ENCODE measurements at regions not wholly inside any gene's neighbourhood (a gene's known extent, or its start where the extent isn't known, plus 50 kb on each side); places are given as distances from the start of the nearest gene placed in this dataset.

DNA sequence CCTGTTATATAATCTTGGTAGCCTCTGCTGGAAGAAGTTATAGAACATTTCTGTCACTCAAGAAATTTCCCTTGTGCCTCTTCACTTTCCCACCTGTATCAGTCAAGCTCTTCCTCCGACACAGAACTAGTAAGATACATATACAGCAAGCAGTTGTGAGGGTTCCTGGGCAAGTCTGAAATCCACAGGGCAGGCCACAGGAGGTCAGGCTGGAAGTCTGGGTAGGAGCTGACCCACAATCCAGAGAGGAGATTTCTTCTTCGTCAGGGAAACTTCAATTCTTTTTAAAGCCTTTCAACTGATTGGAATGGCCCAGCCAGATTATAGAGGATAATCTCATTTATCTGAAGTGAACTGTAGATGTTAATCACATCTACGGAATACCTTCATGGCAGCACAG lies 96.4 kb upstream of the FMN2 start:
- DNase-seq (ENCODE audit: low spot score), result no peak

DNA sequence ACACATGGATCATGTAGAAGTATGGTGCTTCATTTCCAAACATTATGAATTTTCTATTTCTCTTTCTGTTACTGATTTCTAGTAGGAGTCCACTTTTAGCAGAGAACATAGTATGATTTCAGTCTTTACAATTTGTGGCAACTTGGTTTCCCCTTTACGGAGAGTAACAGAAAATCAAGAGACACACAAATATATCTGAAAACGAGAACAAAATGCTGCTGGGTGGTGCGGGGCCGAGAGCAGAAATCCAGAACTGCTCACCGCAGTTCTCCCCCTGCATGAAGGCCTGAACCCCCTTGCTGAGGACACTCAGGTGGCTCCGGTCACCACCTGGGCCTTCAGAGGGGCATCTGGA lies 94.5 kb upstream of the FMN2 start:
- no peak for DNase-seq (ENCODE audit: low spot score)

DNA sequence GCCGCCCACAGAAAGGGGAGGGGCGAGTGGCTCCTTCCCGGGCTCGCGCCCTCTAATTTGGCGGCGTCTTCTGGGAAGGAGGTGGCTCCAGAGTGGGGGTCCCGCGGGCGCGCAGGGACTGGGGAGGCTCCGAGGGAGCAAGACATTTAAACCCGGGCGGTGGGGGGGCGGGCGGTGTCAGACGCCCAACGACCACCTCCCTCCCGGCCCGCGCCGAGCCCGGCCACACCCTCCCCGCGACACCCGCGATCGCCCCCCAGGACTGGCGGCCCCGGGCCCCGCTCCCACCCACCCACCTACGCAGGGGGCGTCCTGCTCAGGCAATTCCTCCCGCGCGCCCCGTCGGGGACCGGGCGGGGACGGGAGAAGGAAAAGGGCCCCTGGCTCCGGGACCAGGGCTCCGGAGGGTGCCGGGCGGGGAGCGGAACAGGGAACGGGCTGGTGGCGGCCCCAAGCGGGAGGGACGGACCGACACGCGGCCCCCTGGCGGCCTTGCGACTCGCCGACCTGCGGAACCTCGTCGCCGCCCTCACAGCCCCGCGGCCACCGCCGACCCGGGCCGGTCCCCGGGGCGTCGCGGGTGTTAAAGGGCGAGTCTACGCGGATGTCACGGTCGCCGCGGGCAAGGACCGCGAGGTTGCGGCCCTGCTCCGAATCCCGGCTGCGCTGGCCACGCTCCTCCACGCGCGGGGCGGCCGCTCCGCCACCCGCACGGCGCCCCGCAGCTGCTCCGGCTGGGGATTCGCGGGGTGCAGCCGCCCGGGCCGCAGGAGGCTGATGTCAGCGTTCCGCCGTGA lies 94.0 kb upstream of the FMN2 start:
- no peak for DNase-seq (ENCODE audit: low spot score)

DNA sequence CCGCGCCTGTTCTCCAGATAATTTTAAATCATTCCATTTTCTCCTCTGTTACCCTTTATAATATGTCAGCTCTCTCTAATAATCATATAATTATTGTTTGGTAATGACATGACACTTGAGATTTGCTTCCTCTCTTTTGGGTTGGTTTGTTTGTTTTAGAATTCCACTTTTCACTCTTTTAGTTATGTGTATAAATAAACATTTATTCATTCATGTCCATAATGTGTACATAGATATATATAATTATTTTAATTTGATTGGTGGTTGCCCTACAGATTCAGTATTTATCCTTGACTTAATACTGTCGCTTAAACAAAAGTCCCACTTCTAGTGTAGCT lies 93.4 kb upstream of the FMN2 start:
- DNase-seq (ENCODE audit: low spot score), result no peak

DNA sequence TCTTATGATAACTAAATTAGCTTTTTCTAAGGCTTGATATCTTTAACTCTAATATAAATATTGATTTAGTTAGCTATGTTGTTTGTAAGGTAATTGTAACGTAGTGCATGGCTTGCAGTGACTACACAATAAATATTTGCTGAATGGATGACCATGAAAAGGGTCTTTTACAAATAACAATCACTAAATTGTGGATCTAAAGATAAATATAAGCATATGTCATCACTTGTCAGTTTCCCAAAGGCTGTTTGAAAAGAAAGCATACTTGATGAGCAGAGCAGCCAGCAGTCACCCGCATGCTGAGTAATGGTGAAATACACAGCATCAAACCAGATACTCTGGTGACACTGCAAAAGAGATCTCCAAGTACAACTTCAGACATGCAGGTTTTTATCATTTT lies 92.5 kb upstream of the FMN2 start:
- no peak for DNase-seq (ENCODE audit: low spot score)

DNA sequence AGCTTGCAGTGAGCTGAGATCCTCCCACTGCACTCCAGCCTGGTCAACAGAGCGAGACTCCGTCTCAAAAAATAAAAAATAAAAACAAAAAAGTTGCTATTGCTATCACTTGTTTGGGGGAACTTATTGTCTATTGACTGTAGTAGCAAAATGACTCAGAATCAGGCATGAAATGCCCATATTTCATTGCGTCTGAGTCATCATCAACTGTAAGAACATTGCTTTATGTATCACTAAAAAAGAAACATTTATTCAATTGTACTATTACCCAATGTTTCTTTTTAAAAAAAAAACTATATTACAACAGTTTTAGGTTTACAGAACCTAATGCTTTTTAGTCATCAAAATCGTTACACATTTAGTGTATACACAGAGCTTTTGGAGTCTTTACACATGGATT lies 91.0 kb upstream of the FMN2 start:
- DNase-seq (ENCODE audit: low spot score), result no peak

DNA sequence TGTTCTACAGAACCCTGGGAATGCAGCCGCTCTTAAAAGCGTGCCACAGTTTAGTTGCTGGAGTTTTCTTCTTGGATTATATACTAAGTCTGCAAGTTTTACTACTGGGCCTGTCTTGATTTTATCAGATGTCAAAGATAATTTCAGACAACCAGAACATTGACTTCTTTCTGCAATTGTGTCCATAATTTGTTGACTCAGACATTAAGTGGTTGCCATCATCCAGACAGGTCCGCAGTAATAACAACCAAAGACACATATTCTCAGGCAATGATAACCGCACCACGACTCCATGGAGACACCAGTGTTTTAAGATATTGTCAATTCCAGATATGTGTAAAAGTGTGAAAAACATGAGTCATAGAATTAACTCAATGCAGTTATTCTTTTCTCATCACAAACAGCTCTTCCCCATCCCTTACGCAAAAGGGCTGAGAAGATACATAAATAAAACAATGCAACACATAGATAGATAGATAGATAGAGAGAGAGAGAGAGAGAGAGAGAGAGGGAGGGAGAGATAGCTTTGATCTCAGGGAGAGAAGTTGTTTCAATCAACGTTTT lies 90.4 kb upstream of the FMN2 start:
- no peak for DNase-seq (ENCODE audit: low spot score)

DNA sequence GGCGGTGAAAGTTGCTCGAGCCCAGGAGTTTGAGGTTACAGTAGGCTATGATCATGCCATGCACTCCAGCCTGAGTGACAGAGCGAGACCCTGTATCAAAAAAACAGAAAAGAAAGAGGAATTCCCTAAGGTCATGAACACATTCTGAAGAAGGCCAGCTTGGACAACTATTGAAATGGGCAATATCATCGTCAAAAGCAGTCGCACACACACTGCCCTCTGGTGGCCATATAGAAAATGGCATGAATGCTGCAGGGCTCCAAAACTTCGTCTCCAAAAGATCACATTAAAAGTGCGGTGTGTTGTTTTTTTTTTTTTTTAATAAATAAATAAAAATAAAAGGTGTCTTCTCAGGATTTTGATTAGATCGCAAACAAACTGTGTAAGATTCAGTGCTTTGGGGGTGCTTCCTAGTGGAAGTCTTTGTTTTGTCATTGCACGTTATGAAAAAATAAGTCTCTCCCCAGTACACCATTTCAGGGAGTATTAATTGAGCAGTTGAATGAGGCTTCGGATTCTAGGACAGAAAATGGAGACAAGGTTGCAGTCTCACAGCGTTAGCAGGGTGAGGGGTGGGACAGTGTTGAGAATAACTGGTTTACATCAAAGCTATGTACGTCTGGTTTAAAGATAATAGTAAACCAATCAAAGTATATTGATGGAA lies 87.5 kb upstream of the FMN2 start:
- DNase-seq (ENCODE audit: low spot score), result peak; percentile 13

DNA sequence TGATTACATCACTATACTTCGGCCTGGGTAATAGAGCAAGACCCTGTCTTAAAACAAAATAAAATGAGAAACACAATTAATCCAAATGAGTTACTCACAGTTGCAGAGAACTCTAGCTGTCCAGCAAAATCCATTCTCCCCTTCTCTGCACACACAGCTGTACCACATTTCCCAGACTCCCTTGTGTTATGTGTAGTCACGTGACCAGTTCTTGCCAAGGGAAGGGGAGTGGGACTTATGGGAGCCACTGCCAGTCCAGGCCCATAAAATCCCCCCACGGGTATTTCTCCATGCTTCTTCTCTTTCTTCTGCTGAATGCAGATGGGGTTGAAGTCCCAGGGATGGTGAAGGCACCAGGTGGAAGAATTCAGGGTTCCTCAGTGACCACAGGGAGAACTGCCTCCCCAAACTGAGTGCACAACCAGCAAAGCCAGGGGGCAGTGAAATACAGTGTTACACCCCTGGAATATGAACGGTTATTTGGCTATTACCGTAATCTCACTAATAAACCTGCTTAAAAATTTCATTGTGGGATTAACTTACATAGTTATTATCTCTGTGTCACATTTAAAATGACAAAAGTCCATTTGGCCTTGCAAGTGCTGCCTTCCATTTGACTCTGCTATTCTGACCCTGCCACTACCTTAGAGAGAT lies 85.6 kb upstream of the FMN2 start:
- DNase-seq (ENCODE audit: low spot score), result no peak

DNA sequence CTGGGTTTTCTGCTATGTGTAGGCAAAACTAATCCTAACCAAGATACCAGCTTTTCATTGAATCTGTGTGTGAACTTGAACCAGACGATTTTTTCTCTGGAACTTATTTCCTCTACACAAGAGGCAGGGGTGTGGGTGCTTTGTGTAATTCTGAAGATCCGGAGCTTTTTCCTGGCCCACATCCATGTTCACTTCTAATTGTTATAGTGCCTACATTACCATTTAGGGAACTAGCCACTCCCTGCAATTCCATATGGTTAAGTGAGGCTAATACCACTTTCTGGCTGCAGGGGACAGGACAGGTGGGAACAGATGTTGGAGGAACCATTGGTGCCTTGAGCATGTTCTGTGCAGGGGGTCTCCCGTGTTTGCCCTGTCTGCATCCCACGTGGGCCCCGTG lies 83.4 kb upstream of the FMN2 start:
- no peak for DNase-seq (ENCODE audit: low spot score)

DNA sequence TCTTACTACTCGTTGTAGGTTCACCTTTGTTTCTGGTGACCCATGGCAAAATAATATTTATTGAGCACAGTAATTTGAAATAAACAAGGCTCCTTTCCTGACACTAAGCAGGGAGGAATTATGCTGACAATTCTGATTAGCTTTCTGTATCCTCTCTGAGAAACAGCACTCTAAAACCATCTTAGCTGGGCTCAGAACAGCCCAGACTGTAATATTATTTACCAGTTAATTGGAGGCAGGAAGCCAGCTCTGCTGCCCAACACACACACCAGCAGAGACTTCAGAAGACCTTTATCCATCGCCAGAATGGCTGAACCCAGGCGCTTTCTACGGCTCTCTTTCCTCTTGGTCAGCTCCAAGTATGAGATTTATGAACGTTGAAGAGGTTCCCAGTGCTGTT lies 77.6 kb upstream of the FMN2 start:
- no peak for DNase-seq (ENCODE audit: low spot score)

DNA sequence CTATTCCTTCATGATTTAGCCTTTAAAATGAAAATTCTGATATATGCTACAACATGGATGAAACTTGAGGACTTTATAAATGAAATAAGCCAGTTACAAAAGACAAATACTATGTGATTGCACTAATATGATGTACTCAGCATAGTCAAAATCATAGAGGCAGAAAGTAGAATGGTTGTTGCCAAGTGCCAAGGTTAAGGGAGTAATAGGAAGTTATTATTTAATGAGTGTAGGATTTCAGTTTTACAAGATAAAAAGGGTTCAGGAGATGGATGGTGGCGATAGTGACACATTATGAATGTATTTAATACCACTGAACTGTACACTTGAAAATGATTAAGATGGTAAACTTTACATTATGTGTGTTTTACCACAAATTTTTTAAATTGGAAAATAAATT lies 73.1 kb upstream of the FMN2 start:
- DNase-seq (ENCODE audit: low spot score), result no peak

DNA sequence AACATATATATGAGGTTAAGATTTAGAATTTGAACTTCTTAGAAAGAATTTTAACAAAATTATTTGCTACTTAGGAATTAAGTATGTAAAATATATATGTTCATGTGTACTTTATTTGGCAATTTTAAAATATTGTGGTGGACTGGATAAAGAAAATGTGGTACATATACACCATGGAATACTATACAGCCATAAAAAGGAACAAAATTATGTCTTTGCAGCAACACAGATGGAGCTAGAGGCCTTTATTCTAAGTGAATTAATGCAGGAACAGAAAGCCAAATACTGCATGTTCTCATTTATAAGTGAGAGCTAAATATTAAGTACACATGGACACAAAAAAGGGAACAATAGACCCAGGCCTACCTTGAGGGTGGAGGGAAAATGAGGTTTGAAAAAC lies 72.2 kb upstream of the FMN2 start:
- no peak for DNase-seq (ENCODE audit: low spot score)

DNA sequence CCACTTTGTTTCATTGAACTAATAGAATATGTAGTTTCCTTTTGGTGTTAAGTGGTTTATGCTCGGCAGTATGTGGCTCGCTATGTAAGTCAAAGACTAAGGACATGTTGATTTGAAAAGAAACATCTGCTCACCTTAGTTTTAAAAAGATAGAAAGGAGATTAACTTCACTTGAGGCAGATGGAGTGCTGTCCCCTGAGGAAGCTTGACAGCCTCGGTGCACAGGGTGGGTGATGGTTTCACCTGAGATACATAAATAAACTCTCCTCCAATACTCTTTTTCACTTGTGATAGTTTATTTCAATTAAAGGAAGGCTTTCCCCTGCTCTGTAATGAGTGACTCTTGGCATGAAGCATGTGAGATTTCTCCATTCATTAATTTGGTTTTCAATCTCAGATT lies 70.8 kb upstream of the FMN2 start:
- DNase-seq (ENCODE audit: low spot score), result no peak

DNA sequence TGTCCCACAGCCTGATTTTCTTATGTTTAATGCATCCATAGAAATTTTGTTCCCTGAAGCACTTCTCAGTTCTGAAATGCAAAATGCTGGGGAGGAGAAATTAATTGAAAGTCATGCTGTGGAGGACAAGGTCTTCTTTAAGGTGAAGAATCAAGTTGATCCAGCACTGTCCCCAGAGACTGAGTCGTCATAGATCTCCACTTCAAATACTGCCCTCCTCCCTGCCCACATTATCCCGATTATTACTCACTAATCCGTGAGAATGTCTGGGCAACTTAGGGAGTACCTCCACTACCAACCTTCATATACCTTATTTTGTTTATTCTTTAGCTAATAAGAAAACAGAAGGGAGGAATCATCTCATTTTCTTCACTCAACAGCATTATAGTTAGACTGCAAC lies 70.0 kb upstream of the FMN2 start:
- no peak for DNase-seq (ENCODE audit: low spot score)

DNA sequence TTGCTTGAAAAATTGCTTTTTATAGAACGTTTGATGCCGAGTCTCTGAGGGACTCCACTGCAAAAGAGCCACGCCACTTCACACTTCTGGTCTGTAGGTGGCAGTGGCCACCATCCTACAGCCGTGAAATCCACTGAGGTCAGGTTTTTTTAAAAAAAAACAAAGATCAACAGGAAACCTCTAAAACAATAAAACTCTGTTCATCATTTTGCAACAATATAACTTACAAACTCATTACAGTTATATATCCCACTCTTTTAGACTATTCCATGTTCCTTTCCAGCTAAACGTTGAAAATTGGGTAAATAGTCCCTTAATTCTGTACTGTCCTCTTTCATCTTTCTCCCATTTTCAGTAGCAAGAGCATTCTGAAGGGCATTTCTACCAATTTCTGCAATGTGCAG lies 64.6 kb upstream of the FMN2 start:
- no peak for DNase-seq (ENCODE audit: low spot score)

DNA sequence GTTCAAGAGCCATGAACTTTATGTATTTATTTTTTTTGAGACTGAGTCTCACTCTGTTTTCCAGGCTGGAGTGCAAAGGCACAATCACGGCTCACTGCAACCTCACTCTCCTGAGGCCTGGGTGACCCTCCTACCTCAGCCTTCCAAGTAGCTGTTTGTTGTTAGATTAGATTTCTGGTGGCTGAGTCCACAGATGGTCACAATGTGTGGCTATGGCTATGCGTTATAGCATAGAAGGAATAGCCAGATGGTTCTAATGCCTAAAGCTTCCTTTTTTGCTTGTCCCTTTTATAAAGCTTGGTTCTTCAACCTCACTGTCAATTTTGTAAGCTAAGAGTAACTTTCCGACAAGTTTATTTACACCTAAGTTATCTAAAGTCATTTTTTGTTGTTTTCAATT lies 62.3 kb upstream of the FMN2 start:
- DNase-seq (ENCODE audit: low spot score), result no peak

DNA sequence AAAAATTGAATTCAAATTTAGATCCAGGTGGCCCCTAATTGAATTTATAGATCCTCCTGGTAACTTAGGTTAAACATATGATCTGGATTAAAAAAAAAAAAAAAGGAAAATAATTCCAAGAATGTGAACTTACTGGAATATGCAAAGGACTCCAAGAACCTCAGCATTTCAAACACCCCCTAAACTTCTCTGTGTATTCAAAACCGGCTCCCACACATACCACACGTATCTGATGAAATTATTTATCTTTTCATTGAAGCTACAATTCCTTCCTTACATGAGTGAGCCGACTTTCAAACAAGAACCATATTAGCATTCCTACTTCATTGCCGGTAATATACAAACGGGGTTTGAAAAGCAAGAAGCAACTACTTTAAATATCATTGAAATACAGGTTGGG lies 61.4 kb upstream of the FMN2 start:
- DNase-seq (ENCODE audit: low spot score), result no peak

DNA sequence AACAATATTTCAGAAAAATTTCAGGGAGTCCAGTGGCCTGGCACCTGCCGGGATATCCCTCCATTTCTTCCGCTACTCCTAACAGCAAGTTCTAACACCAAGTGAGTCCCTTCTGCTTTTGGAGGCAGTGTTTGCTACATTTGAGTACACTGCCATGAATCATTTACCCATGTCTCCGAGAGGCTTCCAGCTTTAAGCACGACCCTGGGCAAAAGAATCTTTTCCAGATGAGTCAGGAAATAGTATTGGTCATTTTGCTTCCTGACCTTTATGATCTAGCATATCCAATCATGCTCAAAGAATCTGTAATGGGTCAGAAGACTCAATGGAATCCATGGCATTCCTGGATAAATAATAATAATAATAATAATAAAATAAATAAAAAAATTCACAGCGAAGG lies 60.7 kb upstream of the FMN2 start:
- no peak for DNase-seq (ENCODE audit: low spot score)

DNA sequence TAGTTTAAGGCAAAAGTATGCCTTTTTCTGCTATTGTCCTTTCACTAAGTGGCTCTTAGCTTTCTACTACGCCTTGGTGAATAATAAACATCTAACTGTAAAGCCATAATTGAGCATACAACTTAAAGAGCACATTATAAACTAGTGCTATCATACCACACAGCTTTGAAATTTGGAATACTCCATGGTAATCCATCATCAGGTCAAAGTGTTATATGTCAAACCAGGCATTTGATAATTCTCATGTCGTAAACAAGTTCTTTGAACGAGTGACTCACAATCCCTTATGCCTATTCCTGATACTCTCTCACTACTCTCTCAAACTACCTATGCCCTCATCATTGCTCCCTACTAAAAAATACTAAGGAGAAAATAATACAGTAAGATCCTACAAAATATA lies 60.3 kb upstream of the FMN2 start:
- DNase-seq (ENCODE audit: low spot score), result no peak

DNA sequence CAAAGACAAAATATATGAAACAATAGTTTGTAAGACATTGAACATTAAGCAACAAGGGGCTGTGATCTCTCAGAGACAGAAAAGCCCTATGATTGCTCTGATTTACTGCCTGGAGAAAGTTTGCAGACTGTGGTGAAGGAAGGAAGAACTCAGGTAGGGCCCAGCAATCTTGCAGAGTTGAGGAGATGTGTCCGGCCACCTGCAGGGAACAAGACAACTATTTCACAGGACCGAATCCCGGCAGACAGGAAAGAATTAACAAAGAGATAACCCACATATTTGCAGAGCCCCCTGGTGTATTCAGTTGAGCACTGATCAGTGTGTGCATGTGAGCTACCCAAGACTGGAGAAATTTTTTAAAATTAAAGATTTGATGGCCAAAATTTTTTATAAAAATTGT lies 58.3 kb upstream of the FMN2 start:
- no peak for DNase-seq (ENCODE audit: low spot score)

DNA sequence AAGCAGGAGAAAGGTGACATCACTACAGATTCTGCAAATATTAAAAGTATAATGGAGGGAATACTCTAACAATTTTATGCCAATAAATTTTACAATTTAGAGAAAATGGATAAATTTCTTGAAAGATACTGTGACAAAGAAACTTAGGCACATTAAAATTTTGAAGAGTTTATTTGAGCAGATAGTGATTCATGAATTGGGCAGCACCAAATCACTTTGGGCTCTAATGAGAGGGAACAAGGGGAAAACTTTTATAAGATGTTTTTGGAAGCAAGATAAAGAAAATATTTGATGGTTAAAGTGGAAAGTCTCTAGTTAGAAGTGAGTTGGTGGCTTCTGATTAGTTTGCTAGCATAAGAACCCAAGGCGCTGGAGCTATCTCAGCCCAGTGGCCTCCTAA lies 55.2 kb upstream of the FMN2 start:
- no peak for DNase-seq (ENCODE audit: low spot score)
